Activated CD4-positive, alpha-beta T cell treated with anti-CD3 and anti-CD28 coated beads for 24 hours (primary cell): ENCODE measurements at regions not wholly inside any gene's neighbourhood (a gene's known extent, or its start where the extent isn't known, plus 50 kb on each side); places are given as distances from the start of the nearest gene placed in this dataset.
"Not testable (repeated sequence)": the region's sequence is repeated elsewhere in the genome, so short reads cannot be mapped to it uniquely, and the experiment has no call there.

ENCODE experiments used
- DNase-seq, 2 donors: peaks; one replicate each; pipeline ENCODE4 v3.0.0-alpha.2; 2020; ENCODE audit warnings: low read depth in 2 of 2

- no peak for DNase-seq
Observed at GRCh38 chr5:63118221-63118620, 539.6 kb downstream of the LRRC70 start.

GRCh38 chr5:63111891-63112290, 533.3 kb downstream of the LRRC70 start:
- DNase-seq = no peak

GRCh38 chr5:63101870-63102269, 523.3 kb downstream of the LRRC70 start:
- no peak for DNase-seq

- DNase-seq = no peak
Observed at GRCh38 chr5:63097286-63097685, 518.7 kb downstream of the LRRC70 start.

GRCh38 chr5:63094730-63095129, 516.1 kb downstream of the LRRC70 start:
- DNase-seq = no peak

GRCh38 chr5:63089147-63089546, 510.5 kb downstream of the LRRC70 start:
- no peak for DNase-seq

- DNase-seq = no peak
Observed at GRCh38 chr5:63085561-63085960, 506.9 kb downstream of the LRRC70 start.

GRCh38 chr5:63083689-63084088, 505.1 kb downstream of the LRRC70 start:
- not testable (repeated sequence) for DNase-seq

- no peak for DNase-seq
Observed at GRCh38 chr5:63081402-63081801, 502.8 kb downstream of the LRRC70 start.

- no peak for DNase-seq
Observed at GRCh38 chr5:63070001-63070400, 491.4 kb downstream of the LRRC70 start.

- DNase-seq = no peak
Observed at GRCh38 chr5:63055421-63055820, 476.8 kb downstream of the LRRC70 start.

GRCh38 chr5:63053019-63053638, 474.5 kb downstream of the LRRC70 start:
- DNase-seq = no peak

GRCh38 chr5:63050916-63051315, 472.3 kb downstream of the LRRC70 start:
- no peak for DNase-seq

GRCh38 chr5:63049935-63050334, 471.3 kb downstream of the LRRC70 start:
- no peak for DNase-seq

- DNase-seq = no peak
Observed at GRCh38 chr5:63043792-63044191, 465.2 kb downstream of the LRRC70 start.

- DNase-seq = no peak
Observed at GRCh38 chr5:63032343-63032742, 453.7 kb downstream of the LRRC70 start.

- no peak for DNase-seq
Observed at GRCh38 chr5:63029891-63030290, 451.3 kb downstream of the LRRC70 start.

GRCh38 chr5:63025679-63026078, 447.1 kb downstream of the LRRC70 start:
- no peak for DNase-seq

- DNase-seq = no peak
Observed at GRCh38 chr5:63022403-63022802, 443.8 kb downstream of the LRRC70 start.

- DNase-seq = no peak
Observed at GRCh38 chr5:63011158-63011557, 432.5 kb downstream of the LRRC70 start.

GRCh38 chr5:63008195-63008594, 429.6 kb downstream of the LRRC70 start:
- no peak for DNase-seq

- DNase-seq = not testable (repeated sequence)
Observed at GRCh38 chr5:62994842-62995241, 416.2 kb downstream of the LRRC70 start.

GRCh38 chr5:62985749-62986148, 407.1 kb downstream of the LRRC70 start:
- DNase-seq = no peak

- no peak for DNase-seq
Observed at GRCh38 chr5:62982348-62982747, 403.7 kb downstream of the LRRC70 start.
